GM12878 (cell line): ENCODE measurements at regions not wholly inside any gene's neighbourhood (a gene's known extent, or its start where the extent isn't known, plus 50 kb on each side); places are given as distances from the start of the nearest gene placed in this dataset.

ENCODE experiments used
- ATAC-seq: fragments of 200-7000 bp; cut with Tn5 transposase; 3 replicates; pipeline ENCODE4 v1.9.1; 2020; ENCODE audit warnings: mild to moderate bottlenecking, moderate library complexity
- BruUV-seq: library from RNA; stranded (reverse); fragments of 400-500 nt; replicated peaks from 2 replicates; lab custom pipeline; 2021; lab: Mats Ljungman, UMichigan
- CTCF ChIA-PET: fragments of 300-600 bp; sonication (Branson Sonifier 250); formaldehyde crosslinking; extraction: SDS; loops from one replicate; lab custom pipeline; 2021; ENCODE audit warnings: inconsistent platforms; lab: Yijun Ruan, JAX
- POLR2A ChIA-PET: fragments of 350-600 bp; formaldehyde crosslinking; extraction: SDS; loops from one replicate; lab custom pipeline; 2021; ENCODE audit warnings: inconsistent platforms; lab: Charles Lee
- RAD21 ChIA-PET: fragments of 300-600 bp; sonication (Branson Sonifier 250); formaldehyde crosslinking; loops from one replicate; lab custom pipeline; 2023; ENCODE audit warnings: antibody characterized with exemption; ENCODE audit not compliant: unreplicated experiment; lab: Charles Lee
- SMC1A ChIA-PET: fragments of 300-600 bp; sonication (Branson Sonifier 250); formaldehyde crosslinking; loops from one replicate; lab custom pipeline; 2023; ENCODE audit not compliant: unreplicated experiment, uncharacterized antibody; lab: Charles Lee
- DNase-seq: peaks from one replicate; pipeline ENCODE4 v3.0.0-alpha.2; 2011; ENCODE audit warnings: low read depth, low spot score
- FAIRE-seq: peaks from 3 replicates; lab custom pipeline; 2011; peaks lifted over from hg19 to GRCh38; lab: Jason Lieb, UNC
- H2AFZ ChIP-seq: 2 replicates; pipeline ENCODE4 v1.6.0; 2011; ENCODE audit warnings: low read depth, low read length, control low read depth; ENCODE audit not compliant: control insufficient read depth
- H3K27ac ChIP-seq: 2 replicates; pipeline ENCODE4 v1.5.1; 2011; ENCODE audit warnings: control low read depth; ENCODE audit not compliant: control insufficient read depth, insufficient read depth
- H3K27me3 ChIP-seq, 2 experiments: replicated peaks in 1 of 2; 2 replicates each; pipeline versions ENCODE4 v1.6.0 to v1.6.1; 2011; ENCODE audit warnings: low read length in 1 of 2; ENCODE audit not compliant: control insufficient read depth in 2 of 2, insufficient read depth in 2 of 2
- H3K36me3 ChIP-seq, 2 experiments: 2 replicates each; pipeline ENCODE4 v1.5.1; 2011; ENCODE audit warnings: low read length in 1 of 2; ENCODE audit not compliant: control insufficient read depth in 2 of 2, insufficient read depth in 2 of 2
- H3K4me1 ChIP-seq: 2 replicates; pipeline ENCODE4 v1.6.1; 2011; ENCODE audit warnings: mild to moderate bottlenecking, low read length, moderate library complexity, mixed read lengths; ENCODE audit not compliant: control insufficient read depth, insufficient read depth
- H3K4me2 ChIP-seq: 2 replicates; pipeline ENCODE4 v1.6.0; 2011; ENCODE audit warnings: control low read depth; ENCODE audit not compliant: control insufficient read depth, insufficient read depth
- H3K4me3 ChIP-seq: fragments of 200-600 bp; sonication (generic); 2 replicates; pipeline ENCODE4 v1.5.1; 2016
- H3K79me2 ChIP-seq: 2 replicates; pipeline ENCODE4 v1.6.0; 2011; ENCODE audit warnings: low read length; ENCODE audit not compliant: control insufficient read depth, insufficient read depth
- H3K9ac ChIP-seq: 2 replicates; pipeline ENCODE4 v1.8.0; 2011; ENCODE audit warnings: low read length, control low read depth, mixed read lengths; ENCODE audit not compliant: control insufficient read depth, insufficient read depth
- H3K9me3 ChIP-seq: replicated peaks from 3 replicates; pipeline ENCODE4 v1.5.1; 2011; ENCODE audit warnings: mild to moderate bottlenecking, low read length; ENCODE audit not compliant: control insufficient read depth, insufficient read depth
- H4K20me1 ChIP-seq: 2 replicates; pipeline ENCODE4 v1.6.0; 2011; ENCODE audit not compliant: control insufficient read depth, insufficient read depth
- ASH2L ChIP-seq: fragments of 300-600, 200-600 bp; sonication (generic); IDR thresholded peaks from 2 replicates; pipeline ENCODE4 v1.6.1; 2017; ENCODE audit warnings: low read depth, mild to moderate bottlenecking, borderline replicate concordance
- BACH1 ChIP-seq: fragments of 450-650 bp; IDR thresholded peaks from 2 replicates; pipeline ENCODE4 v1.6.1; 2017; ENCODE audit warnings: mild to moderate bottlenecking, borderline replicate concordance
- CREM ChIP-seq: IDR thresholded peaks from 2 replicates; pipeline ENCODE4 v1.6.1; 2014; ENCODE audit warnings: antibody characterized with exemption, low read depth
- GABPA ChIP-seq: IDR thresholded peaks from 2 replicates; pipeline ENCODE4 v1.6.1; 2014; ENCODE audit warnings: antibody characterized with exemption, low read depth, mild to moderate bottlenecking, inconsistent platforms
- SREBF1 ChIP-seq: IDR thresholded peaks from 2 replicates; pipeline ENCODE4 v1.6.1; 2012; ENCODE audit warnings: mild to moderate bottlenecking, low read length
- ZNF217 ChIP-seq: fragments of 450-650 bp; IDR thresholded peaks from 2 replicates; pipeline ENCODE4 v1.6.1; 2017; ENCODE audit warnings: antibody characterized with exemption, mild to moderate bottlenecking
- ZNF24 ChIP-seq: fragments of 450-650 bp; IDR thresholded peaks from 2 replicates; pipeline ENCODE4 v1.6.1; 2017; ENCODE audit warnings: antibody characterized with exemption, mild to moderate bottlenecking
- in situ Hi-C: fragments of 300-500 bp; cut with MboI; formaldehyde crosslinking; loops from 9 replicates; pipeline ENCODE4 v1.14.3; 2018; ENCODE audit warnings: mixed read lengths
- intact Hi-C: fragments of 100-400 bp; cut with micrococcal nuclease; formaldehyde crosslinking; loops from one replicate; pipeline ENCODE4 v1.14.2; 2022; ENCODE audit not compliant: unreplicated experiment
- TF ChIP-seq, protein P1 (sequence below): fragments of 450-650 bp; IDR thresholded peaks from 2 replicates; pipeline ENCODE4 v1.6.1; 2017; ENCODE audit warnings: mild to moderate bottlenecking, low read depth, inconsistent platforms; ENCODE audit not compliant: poor library complexity, severe bottlenecking
- TF ChIP-seq, protein P2 (sequence below): IDR thresholded peaks from 2 replicates; pipeline ENCODE4 v1.6.1; 2011; ENCODE audit warnings: low read depth, mild to moderate bottlenecking, low read length, moderate library complexity, borderline replicate concordance; ENCODE audit errors: extremely low read depth

DNA sequence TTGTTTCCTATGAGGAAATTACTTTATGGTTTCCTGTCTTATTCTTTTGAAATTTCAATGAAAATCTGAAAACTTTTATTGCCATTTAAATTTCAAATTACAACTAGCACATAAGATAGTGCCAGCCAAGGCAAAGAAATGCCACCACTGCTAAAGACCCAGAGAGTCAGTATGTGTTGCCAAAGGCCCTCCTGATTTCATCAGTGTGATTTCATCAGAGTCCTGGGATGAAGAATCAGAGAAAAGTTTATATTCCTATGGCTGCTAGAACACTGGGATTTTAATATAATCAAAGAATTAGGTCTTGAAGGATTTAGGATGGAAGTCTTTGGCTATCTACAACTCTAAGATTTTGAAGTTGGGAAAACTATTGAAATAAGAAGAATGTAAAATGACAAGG lies 434.2 kb upstream of the CCDC54 start:
- DNase-seq (no peak), FAIRE-seq (no peak), ATAC-seq (no peak)
- POLR2A ChIA-PET = no interaction called here
- Histone ChIP-seq H3K27me3 (no peaks in the 10 kb centered on the region), H3K9me3 (no peaks in the 10 kb centered on the region), H3K79me2 (no peaks in the 10 kb centered on the region), H3K36me3 (no peaks in the 10 kb centered on the region), H3K27ac (no peak overlapping the region), H2AFZ (no peak overlapping the region), H3K9ac (no peak overlapping the region), H4K20me1 (no peaks in the 10 kb centered on the region), H3K4me2 (no peak overlapping the region), H3K4me3 (no peak overlapping the region), H3K4me1 (no peaks in the 10 kb centered on the region)
- BruUV-seq = no TSS peak
- CTCF ChIA-PET = interaction anchor here (0.6 kb wide), 1 partner anchor 133 kb away, joined by 3 read pairs; no protein-coding TSS in a partner anchor
- in situ Hi-C loops = no loop called here
- SMC1A ChIA-PET = no interaction called here
- intact Hi-C loops = no loop called here
- no peak for TF ChIP-seq BACH1
- TF ChIP-seq, protein P1, sequence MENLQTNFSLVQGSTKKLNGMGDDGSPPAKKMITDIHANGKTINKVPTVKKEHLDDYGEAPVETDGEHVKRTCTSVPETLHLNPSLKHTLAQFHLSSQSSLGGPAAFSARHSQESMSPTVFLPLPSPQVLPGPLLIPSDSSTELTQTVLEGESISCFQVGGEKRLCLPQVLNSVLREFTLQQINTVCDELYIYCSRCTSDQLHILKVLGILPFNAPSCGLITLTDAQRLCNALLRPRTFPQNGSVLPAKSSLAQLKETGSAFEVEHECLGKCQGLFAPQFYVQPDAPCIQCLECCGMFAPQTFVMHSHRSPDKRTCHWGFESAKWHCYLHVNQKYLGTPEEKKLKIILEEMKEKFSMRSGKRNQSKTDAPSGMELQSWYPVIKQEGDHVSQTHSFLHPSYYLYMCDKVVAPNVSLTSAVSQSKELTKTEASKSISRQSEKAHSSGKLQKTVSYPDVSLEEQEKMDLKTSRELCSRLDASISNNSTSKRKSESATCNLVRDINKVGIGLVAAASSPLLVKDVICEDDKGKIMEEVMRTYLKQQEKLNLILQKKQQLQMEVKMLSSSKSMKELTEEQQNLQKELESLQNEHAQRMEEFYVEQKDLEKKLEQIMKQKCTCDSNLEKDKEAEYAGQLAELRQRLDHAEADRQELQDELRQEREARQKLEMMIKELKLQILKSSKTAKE = no peak
- no peak for TF ChIP-seq ZNF24
- TF ChIP-seq, protein P2, sequence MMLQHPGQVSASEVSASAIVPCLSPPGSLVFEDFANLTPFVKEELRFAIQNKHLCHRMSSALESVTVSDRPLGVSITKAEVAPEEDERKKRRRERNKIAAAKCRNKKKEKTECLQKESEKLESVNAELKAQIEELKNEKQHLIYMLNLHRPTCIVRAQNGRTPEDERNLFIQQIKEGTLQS = no peak
- TF ChIP-seq ZNF217 = no peak
- no peak for TF ChIP-seq ASH2L
- no peak for TF ChIP-seq GABPA
- TF ChIP-seq CREM = no peak
- no peak for TF ChIP-seq SREBF1
- RAD21 ChIA-PET = no interaction called here
